Brain microvascular endothelial cell (primary cell): ENCODE measurements at regions not wholly inside any gene's neighbourhood (a gene's known extent, or its start where the extent isn't known, plus 50 kb on each side); places are given as distances from the start of the nearest gene placed in this dataset.
A peak's percentile ranks its signal among the peaks of the same experiment; 100 is the strongest.

Source experiments
- DNase-seq: peaks from one replicate; pipeline ENCODE4 v3.0.0-alpha.2; 2020
- H3K27ac ChIP-seq: fragments of 250-450 bp; sonication (Bioruptor Pico); 2 replicates; pipeline ENCODE4 v1.5.1; 2020; ENCODE audit warnings: mild to moderate bottlenecking, moderate library complexity
- H3K27me3 ChIP-seq: fragments of 250-450 bp; sonication (Bioruptor Pico); replicated peaks from 2 replicates; pipeline ENCODE4 v1.5.1; 2020; ENCODE audit warnings: mild to moderate bottlenecking
- H3K36me3 ChIP-seq: fragments of 250-450 bp; sonication (Bioruptor Pico); replicated peaks from 2 replicates; pipeline ENCODE4 v1.5.1; 2020; ENCODE audit warnings: mild to moderate bottlenecking
- H3K4me3 ChIP-seq: 2 replicates; pipeline ENCODE4 v1.5.1; 2011; ENCODE audit warnings: low read depth, mild to moderate bottlenecking, control low read depth, low read length, moderate library complexity
- in situ Hi-C: cut with HindIII; loops from 2 replicates; pipeline ENCODE4 v1.10.0; 2017; ENCODE audit warnings: low sequenced_read_pairs, low pct_ligation_motif_present
- TF ChIP-seq, protein P1 (sequence below): IDR thresholded peaks from 2 replicates; pipeline ENCODE4 v1.5.1; 2011; ENCODE audit warnings: low read depth, mild to moderate bottlenecking, moderate library complexity, low read length, control low read depth, inconsistent platforms; ENCODE audit errors: missing control alignments

DNA sequence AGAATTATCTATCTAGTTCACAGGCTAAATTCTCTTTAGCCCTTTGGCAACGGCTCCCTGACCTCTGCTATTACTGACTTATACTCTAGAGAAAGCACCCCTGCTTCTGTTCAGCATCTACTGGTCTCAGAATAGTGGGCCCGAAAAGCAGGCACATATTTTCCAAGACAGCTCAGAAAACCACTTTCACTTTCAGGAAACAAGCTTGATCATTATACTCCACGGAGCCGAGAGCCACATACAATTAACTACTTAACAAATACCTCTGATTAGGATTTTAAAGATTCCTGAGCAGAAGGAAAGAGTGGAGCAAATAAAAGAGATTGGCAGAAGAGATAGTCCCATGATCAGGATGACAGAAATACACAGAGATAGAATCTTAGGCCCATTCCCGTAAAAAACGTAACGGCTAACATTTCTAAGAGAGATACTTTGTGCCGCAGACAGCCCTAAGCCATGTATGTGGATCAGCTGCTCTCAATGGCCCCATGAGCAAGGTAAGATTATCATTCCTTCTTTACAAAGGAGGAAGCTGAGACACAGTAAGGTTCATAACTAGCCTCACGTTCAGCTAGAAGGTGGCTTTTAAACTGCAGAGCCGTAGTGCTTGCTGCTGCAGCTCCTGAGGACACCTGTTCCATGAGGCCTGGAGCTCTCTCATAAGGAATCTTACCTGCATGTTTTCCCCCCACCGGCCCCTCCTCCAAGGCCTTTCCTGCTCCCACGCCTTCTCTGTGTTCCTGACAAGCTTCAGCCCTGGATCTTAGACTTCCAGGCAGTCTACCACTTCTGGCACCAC lies 227.2 kb downstream of the FOXO1 start:
- peak; percentile 28 for DNase-seq
- no peak overlapping the region for H3K4me3 ChIP-seq
- TF ChIP-seq, protein P1, sequence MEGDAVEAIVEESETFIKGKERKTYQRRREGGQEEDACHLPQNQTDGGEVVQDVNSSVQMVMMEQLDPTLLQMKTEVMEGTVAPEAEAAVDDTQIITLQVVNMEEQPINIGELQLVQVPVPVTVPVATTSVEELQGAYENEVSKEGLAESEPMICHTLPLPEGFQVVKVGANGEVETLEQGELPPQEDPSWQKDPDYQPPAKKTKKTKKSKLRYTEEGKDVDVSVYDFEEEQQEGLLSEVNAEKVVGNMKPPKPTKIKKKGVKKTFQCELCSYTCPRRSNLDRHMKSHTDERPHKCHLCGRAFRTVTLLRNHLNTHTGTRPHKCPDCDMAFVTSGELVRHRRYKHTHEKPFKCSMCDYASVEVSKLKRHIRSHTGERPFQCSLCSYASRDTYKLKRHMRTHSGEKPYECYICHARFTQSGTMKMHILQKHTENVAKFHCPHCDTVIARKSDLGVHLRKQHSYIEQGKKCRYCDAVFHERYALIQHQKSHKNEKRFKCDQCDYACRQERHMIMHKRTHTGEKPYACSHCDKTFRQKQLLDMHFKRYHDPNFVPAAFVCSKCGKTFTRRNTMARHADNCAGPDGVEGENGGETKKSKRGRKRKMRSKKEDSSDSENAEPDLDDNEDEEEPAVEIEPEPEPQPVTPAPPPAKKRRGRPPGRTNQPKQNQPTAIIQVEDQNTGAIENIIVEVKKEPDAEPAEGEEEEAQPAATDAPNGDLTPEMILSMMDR, result no peak
- no peaks in the 10 kb centered on the region for H3K27me3 ChIP-seq
- in situ Hi-C loops, result no loop called here
- H3K36me3 ChIP-seq, result no peaks in the 10 kb centered on the region
- H3K27ac ChIP-seq, result peak overlapping the region; percentile 23

DNA sequence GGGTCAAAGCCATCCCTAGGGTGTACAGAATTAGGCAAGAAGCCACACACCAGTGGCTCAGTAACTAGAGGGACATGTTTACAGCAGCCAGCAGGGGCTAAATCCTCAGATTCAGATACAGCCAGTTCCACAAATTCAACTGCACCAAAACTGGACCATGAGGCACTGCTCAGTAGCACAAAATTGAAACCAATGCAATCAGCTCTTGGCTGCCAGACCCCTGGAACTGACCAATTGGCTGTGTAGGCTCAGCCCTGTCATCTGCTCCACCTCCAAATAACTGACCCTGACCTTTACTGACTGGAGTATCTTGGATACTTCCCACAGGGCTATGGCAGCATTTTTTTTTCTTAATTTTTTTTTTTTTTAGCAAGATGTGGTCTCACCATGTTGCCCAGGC lies 226.5 kb downstream of the FOXO1 start:
- in situ Hi-C loops, result no loop called here

DNA sequence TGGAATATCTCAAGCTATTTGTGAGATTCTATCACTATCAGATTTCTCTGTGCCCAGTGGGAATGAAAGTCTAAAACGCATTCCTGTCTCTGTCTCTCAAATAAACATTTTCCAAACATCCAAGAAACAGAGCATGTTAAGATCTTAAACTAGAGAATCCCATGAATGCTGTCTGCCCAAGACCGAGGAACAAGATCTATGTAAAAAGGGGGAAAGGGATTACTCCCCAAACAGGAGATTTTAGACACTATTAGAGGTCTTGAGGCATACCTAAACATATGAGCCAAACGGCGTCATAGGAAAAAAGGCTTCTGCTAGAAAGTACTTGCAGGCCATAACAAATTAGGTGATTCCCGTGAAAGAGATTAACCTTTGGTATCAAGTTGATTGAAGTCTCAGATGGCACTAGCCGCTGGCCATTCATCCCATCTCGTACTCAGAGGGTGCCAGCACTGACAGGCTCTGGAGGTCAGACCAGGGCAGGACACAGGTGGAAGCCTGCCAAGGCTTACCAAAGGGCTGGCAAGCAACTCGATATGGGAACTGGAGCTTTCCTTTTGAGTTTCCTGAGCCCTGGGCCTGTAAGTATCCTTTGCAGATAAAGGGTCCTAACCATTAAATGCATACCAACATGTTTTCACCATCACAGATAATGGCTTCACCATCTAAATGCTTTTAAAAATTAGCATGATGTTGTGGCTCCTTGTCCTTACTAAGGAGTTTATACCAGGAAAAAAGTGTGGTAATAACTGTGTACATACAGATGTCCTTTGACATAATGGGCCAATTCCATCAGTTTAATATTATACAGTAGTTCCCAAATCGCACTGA lies 225.2 kb downstream of the FOXO1 start:
- Histone ChIP-seq H3K4me3 (no peak overlapping the region), H3K27ac (no peak overlapping the region), H3K36me3 (no peaks in the 10 kb centered on the region), H3K27me3 (no peaks in the 10 kb centered on the region)
- in situ Hi-C loops, result no loop called here
- no peak for DNase-seq
- TF ChIP-seq, protein P1, result no peak

More for the DNA sequence above, 226.5 kb downstream of the FOXO1 start:
- H3K27me3 ChIP-seq, result no peaks in the 10 kb centered on the region
- DNase-seq, result no peak
- TF ChIP-seq, protein P1, result no peak
- H3K36me3 ChIP-seq, result no peaks in the 10 kb centered on the region
- no peak overlapping the region for H3K4me3 ChIP-seq
- no peak overlapping the region for H3K27ac ChIP-seq

DNA sequence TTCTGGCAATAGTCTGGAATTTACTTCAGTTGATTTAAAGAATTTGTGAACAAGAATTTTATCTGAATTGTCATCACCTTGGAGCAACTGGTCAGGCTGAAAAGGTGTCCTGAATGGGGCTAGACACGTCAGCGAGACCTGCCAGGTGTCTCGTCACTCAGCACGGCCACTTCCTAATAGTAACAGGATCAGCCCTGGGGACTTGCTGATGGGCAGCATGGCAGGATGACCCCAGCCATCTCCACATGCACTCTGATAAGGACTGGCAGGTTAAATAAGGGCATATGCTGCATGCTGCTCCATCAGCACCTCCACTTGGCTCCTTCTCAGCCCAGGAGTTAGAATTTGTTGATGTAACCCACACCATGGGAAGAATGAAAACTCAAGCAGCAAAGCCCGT lies 224.2 kb downstream of the FOXO1 start:
- TF ChIP-seq, protein P1, result no peak
- no peak for DNase-seq
- Histone ChIP-seq H3K4me3 (no peak overlapping the region), H3K36me3 (no peaks in the 10 kb centered on the region), H3K27ac (no peak overlapping the region), H3K27me3 (no peaks in the 10 kb centered on the region)
- in situ Hi-C loops, result no loop called here

DNA sequence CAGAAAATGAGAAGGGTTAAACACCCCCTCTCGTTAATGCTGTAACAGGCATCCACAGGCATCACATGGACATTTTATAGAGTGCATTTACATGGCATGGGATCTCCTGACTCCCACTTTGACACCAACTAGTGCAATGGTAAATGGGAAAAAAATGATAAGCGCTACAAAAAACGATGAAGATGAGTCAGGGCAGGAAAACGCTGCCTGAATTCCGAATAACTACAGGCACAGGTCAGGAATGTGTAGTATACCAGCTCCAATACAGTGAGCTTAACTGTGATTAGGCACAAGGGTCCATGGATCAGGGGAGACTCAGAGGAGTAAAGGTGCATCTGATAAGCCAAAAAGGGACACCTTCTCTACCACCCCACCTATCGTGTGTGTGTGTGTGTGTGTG lies 223.6 kb downstream of the FOXO1 start:
- DNase-seq, result peak; percentile 29
- H3K36me3 ChIP-seq, result no peaks in the 10 kb centered on the region
- no peak overlapping the region for H3K27ac ChIP-seq
- TF ChIP-seq, protein P1, result no peak
- no peak overlapping the region for H3K4me3 ChIP-seq
- H3K27me3 ChIP-seq, result no peaks in the 10 kb centered on the region
- in situ Hi-C loops, result no loop called here
